Esophagus muscularis mucosa (tissue), 4 donors: ENCODE measurements at regions not wholly inside any gene's neighbourhood (a gene's known extent, or its start where the extent isn't known, plus 50 kb on each side); places are given as distances from the start of the nearest gene placed in this dataset.

Experiments used
- DNase-seq: peaks from one replicate; pipeline ENCODE4 v3.0.0-alpha.2; 2017; ENCODE audit errors: extremely low spot score
- H3K27ac ChIP-seq, 4 donors: fragments of 200-600 bp; sonication (generic); replicated peaks in 1 of 4; 1 replicate in 3 of 4; 2 replicates in 1 of 4; pipeline ENCODE4 v1.5.1; 2016 to 2019; ENCODE audit warnings: mild to moderate bottlenecking in 1 of 4
- H3K27me3 ChIP-seq, 4 donors: fragments of 200-600 bp; sonication (generic); one replicate each; pipeline versions ENCODE4 v1.5.1 to v1.6.0; 2016 to 2019
- H3K36me3 ChIP-seq, 4 donors: fragments of 200-600 bp; sonication (generic); one replicate each; pipeline ENCODE4 v1.5.1; 2016 to 2019
- H3K4me1 ChIP-seq, 4 donors: fragments of 200-600 bp; sonication (generic); one replicate each; pipeline ENCODE4 v1.5.1; 2016 to 2019
- H3K4me3 ChIP-seq, 4 donors: fragments of 200-600 bp; sonication (generic); 1 replicate in 2 of 4; 2 replicates in 2 of 4; pipeline ENCODE4 v1.5.1; 2016 to 2019; ENCODE audit warnings: mild to moderate bottlenecking in 4 of 4, moderate library complexity in 1 of 4
- H3K9me3 ChIP-seq, 4 donors: fragments of 200-600 bp; sonication (generic); 1 replicate in 3 of 4; 2 replicates in 1 of 4; pipeline ENCODE4 v1.5.1; 2016 to 2019
- CTCF ChIP-seq, 3 experiments: fragments of 200-600 bp in 2 of 3; fragments of 450-650 bp in 1 of 3; sonication (generic) in 2 of 3; IDR thresholded peaks; one replicate each; pipeline ENCODE4 v1.5.1; 2017 to 2019; ENCODE audit warnings: antibody characterized with exemption in 3 of 3, mild to moderate bottlenecking in 2 of 3, moderate library complexity in 1 of 3
- EP300 ChIP-seq: sonication (generic); formaldehyde crosslinking; IDR thresholded peaks from one replicate; pipeline ENCODE4 v1.6.1; 2017; ENCODE audit warnings: antibody characterized with exemption
- POLR2A ChIP-seq: fragments of 450-650 bp; IDR thresholded peaks from one replicate; pipeline ENCODE4 v1.6.1; 2017; ENCODE audit warnings: antibody characterized with exemption, moderate library complexity, mild to moderate bottlenecking, low read depth
- POLR2AphosphoS5 ChIP-seq, 2 donors: sonication (generic); formaldehyde crosslinking; IDR thresholded peaks; one replicate each; pipeline ENCODE4 v1.6.1; 2017; ENCODE audit warnings: antibody characterized with exemption in 2 of 2
- WGBS: methylation state at CpG from one replicate; pipeline ENCODE4 v1.1.5; 2018; 5-methylcytosine and 5-hydroxymethylcytosine counted together
- intact Hi-C: fragments of 100-400 bp; cut with DNase I; formaldehyde crosslinking; loops from one replicate; pipeline ENCODE4 v1.15.1; 2023

- no peak for TF ChIP-seq CTCF (IDR thresholded peaks at IDR 0.05)
- TF ChIP-seq POLR2AphosphoS5 (IDR thresholded peaks at IDR 0.05), result no peak
- no peak for TF ChIP-seq EP300
- Histone ChIP-seq H3K4me1 (peaks cover 0 to 9% (median 7%) of the 10 kb centered on the region in 4 donors), H3K27ac (no peak overlapping the region), H3K4me3 (no peak overlapping the region), H3K27me3 (no peaks in the 10 kb centered on the region), H3K9me3 (no peaks in the 10 kb centered on the region), H3K36me3 (no peaks in the 10 kb centered on the region)
- intact Hi-C loops, result no loop called here
- WGBS, result 70% methylated on average over 5 of the region's 5 CpGs
- no peak for DNase-seq
Observed at GRCh38 chr6:154602296-154602695, 91.8 kb upstream of the CNKSR3 start.

GRCh38 chr6:154602708-154603107 is 92.2 kb upstream of the CNKSR3 start:
- Histone ChIP-seq H3K9me3 (no peaks in the 10 kb centered on the region), H3K4me3 (no peak overlapping the region), H3K4me1 (peaks cover 0 to 8% (median 4%) of the 10 kb centered on the region in 4 donors), H3K27ac (no peak overlapping the region), H3K36me3 (no peaks in the 10 kb centered on the region), H3K27me3 (no peaks in the 10 kb centered on the region)
- WGBS, result 73% methylated on average over 2 of the region's 2 CpGs
- no peak for DNase-seq
- intact Hi-C loops, result no loop called here
- no peak for TF ChIP-seq POLR2AphosphoS5 (IDR thresholded peaks at IDR 0.05)
- no peak for TF ChIP-seq CTCF (IDR thresholded peaks at IDR 0.05)
- TF ChIP-seq POLR2A, result no peak
- no peak for TF ChIP-seq EP300

- intact Hi-C loops, result no loop called here
- H3K27ac ChIP-seq, result no peak overlapping the region
- H3K27me3 ChIP-seq, result no peaks in the 10 kb centered on the region
- no peaks in the 10 kb centered on the region for H3K9me3 ChIP-seq
- no peaks in the 10 kb centered on the region for H3K4me1 ChIP-seq
- 84% methylated on average over 8 of the region's 8 CpGs for WGBS
- no peaks in the 10 kb centered on the region for H3K36me3 ChIP-seq
- no peak overlapping the region for H3K4me3 ChIP-seq
- no peak for DNase-seq
- TF ChIP-seq POLR2AphosphoS5 (IDR thresholded peaks at IDR 0.05) (no peak), POLR2A (no peak), CTCF (IDR thresholded peaks at IDR 0.05) (no peak), EP300 (no peak)
Observed at GRCh38 chr6:154604119-154604518, 93.6 kb upstream of the CNKSR3 start.

GRCh38 chr6:154605178-154605881 is 94.8 kb upstream of the CNKSR3 start:
- no peak for DNase-seq
- intact Hi-C loops, result no loop called here
- H3K4me1 ChIP-seq, result no peaks in the 10 kb centered on the region
- 78% methylated on average over 8 of the region's 8 CpGs for WGBS
- no peaks in the 10 kb centered on the region for H3K27me3 ChIP-seq
- no peaks in the 10 kb centered on the region for H3K9me3 ChIP-seq
- no peaks in the 10 kb centered on the region for H3K36me3 ChIP-seq
- H3K27ac ChIP-seq, result no peak overlapping the region
- H3K4me3 ChIP-seq, result no peak overlapping the region
- no peak for TF ChIP-seq POLR2A
- TF ChIP-seq CTCF (IDR thresholded peaks at IDR 0.05), result no peak
- no peak for TF ChIP-seq POLR2AphosphoS5 (IDR thresholded peaks at IDR 0.05)
- TF ChIP-seq EP300, result no peak

- DNase-seq, result no peak
- 86% methylated on average over 7 of the region's 7 CpGs for WGBS
- H3K4me1 ChIP-seq, result no peaks in the 10 kb centered on the region
- no peaks in the 10 kb centered on the region for H3K36me3 ChIP-seq
- no peak overlapping the region for H3K27ac ChIP-seq
- no peak overlapping the region for H3K4me3 ChIP-seq
- H3K9me3 ChIP-seq, result no peaks in the 10 kb centered on the region
- intact Hi-C loops, result no loop called here
- no peaks in the 10 kb centered on the region for H3K27me3 ChIP-seq
- TF ChIP-seq CTCF (IDR thresholded peaks at IDR 0.05) (no peak), EP300 (no peak), POLR2AphosphoS5 (IDR thresholded peaks at IDR 0.05) (no peak), POLR2A (no peak)
Observed at GRCh38 chr6:154605882-154606370, 95.4 kb upstream of the CNKSR3 start.
